ENCODE measurements at regions not wholly inside any gene's neighbourhood (a gene's known extent, or its start where the extent isn't known, plus 50 kb on each side); places are given as distances from the start of the nearest gene placed in this dataset.
A peak's percentile ranks its signal among the peaks of the same experiment; 100 is the strongest.
"Not testable (repeated sequence)": the region's sequence is repeated elsewhere in the genome, so short reads cannot be mapped to it uniquely, and the experiment has no call there.

GRCh38 chr14:95818581-95818980 is 58.1 kb upstream of the TUNAR start:
- no peak for DNase-seq

DNA sequence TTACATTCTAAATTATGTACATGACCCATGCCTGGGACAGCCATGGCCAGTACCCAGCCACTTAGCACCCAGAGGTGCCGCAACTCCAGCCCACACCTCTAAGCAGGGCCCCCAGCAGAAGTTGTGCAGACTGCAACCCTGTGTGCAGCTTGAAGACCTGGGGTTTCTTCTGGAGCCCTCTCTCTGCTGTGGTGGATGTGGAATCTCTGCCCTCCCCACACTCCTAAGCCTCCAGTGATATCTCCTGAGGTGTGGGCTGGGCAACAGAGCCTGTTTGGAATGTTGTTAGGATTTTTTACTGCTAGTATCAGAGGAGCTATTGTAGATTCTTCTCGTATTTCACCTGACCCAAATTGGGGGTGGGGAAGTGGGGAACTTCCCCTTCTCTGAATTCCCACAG is 59.4 kb upstream of the TUNAR start:
- no peak for DNase-seq

DNA sequence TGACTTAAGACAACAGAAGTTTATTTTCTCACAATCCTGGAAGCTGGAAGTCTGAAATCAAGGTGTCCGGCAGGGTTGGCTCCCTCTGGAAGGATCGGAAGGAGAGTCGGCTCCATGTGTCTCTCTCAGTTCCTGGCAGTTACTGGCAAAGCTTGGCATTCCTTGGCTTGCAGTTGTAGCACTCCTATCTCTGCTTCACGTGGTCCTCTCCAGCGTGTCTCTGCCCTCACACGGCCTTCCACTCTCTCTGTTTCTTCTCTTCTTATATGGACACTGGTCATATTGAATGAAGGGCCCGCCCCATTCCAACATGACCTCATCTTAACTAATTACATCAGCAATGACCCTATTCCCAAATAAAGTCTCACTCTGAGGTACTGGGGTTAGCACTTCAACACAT is 60.1 kb upstream of the TUNAR start:
- DNase-seq = no peak

- DNase-seq = no peak
Observed at GRCh38 chr14:95815226-95815690, 61.4 kb upstream of the TUNAR start.

DNA sequence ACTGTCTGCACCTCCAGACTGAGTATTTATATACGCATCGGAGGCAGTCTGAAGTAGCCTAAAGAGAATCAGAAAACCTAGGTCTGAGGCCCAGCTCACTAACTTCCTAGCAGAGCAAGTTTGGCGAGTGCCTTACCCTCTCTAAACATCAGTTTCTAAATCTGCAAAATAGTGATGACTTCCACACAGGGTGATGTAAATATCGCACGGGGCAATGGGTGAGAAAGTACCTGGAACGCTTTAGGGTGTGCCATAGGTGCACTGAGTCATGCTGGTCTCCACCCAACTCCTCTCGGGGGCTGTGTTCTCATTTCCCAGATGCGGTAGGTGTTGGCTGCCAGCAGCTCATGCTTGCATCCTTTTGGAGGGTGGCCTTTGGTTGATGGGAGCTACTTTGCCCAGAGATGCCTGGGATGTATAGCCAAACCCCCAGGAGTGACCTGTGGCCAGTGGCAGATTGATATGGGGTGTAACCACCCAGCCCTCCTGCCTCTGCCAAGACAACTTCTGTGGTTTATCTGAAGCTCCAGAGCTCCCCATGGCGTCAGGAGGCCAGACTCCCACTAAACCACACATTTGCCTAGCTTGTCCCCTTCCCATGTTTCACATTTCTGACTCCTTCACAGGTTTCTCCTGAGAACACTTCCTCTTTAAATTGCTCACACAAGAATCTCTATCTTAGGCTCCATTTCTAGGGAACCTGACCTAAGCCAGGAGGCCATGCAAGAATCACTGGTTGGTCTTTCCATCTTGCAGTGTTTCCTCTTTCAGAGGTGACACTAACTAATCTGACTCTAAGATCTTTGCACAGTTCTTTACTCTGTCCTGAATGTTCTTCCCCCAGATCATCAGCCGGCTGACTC is 62.0 kb upstream of the TUNAR start:
- DNase-seq = no peak

GRCh38 chr14:95811813-95812212 is 64.8 kb upstream of the TUNAR start:
- no peak for DNase-seq

DNA sequence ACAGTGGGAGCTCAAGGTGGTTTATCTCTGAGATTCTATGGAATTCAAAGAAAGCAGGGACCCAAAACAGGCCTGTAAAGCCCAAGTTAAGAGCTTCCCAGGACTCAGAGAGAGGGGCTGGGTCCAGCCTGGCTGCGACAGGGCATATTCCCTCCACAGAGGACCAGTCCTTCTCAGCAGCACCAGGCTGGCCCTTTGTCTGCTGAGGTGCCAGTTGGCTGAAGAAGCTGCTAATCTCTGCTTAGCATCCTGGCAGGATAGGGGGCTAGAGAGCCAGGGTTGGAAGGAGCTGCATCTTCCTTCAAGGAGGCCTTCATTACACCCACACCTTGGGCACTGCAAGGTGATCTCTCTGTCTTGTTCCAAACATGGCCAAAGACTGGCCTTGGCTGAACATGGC is 68.3 kb upstream of the TUNAR start:
- DNase-seq = no peak

GRCh38 chr14:95796788-95797187 is 79.8 kb upstream of the TUNAR start:
- no peak for DNase-seq

DNA sequence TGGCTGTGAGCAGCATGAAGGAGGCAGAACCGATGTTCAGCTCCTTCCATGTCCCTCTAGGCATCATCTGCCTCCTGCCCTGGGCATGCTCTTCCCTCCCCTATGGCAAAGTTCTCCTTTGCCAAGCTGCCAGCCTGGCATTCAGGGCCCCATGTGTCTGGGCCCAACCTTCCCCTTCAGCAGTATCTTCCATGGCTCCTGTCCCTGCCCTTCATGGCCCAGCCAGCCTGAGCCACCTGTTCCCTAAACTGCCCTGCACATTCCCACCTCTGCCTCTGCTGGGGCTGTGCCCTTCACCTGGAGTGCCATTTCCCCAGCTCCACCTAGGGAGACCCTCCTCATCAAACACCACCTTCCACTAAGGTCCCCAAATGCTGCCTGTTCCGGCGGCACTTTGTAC is 74.0 kb upstream of the TCL1A start:
- DNase-seq = no peak

- DNase-seq = no peak
Observed at GRCh38 chr14:95786566-95786965, 72.6 kb upstream of the TCL1A start.

GRCh38 chr14:95784137-95784536 is 70.2 kb upstream of the TCL1A start:
- peak; percentile 86 for DNase-seq

GRCh38 chr14:95776798-95777534 is 63.0 kb upstream of the TCL1A start:
- no peak for DNase-seq

DNA sequence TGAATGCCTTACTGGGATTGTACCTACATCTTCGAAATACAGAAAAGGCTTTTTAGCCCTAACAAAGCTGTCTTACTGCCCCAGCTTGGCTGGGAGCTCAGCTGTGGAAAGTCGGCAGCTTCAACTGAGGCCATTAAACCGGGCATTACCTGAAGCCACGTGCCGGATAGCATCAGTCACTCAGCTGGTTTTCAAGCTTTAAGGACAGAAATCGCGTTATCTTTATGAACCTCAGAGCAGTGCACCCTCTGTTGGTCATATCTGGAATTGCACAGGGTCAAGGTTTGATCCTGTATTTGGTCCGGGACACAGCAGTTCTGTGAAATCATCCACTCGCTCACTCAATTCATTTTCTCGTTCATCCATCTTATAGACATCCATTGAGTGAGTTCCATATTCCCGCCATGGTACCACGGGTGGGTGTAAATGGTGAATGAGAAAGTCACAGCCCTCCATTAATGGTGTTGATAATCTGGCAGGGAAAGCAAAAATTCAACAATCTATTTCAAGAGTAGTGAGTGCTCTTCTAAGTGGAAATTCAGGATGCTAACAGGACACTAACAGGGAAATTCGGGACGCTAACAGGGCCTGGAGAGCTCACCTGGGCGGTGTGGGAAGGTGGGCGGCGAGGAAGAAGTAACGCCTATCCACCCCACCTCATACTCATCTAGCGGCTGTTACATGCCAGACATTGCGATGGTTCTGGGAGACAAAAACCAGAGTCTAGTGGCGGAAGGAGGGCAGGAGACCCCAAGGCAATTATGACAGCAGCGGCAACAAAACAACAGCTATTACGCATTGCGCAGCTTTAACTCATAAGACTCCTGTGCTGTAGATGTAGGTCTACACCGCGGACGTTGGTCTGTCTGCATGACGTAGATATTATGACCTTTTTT is 60.6 kb upstream of the TCL1A start:
- peak; percentile 82 for DNase-seq

DNA sequence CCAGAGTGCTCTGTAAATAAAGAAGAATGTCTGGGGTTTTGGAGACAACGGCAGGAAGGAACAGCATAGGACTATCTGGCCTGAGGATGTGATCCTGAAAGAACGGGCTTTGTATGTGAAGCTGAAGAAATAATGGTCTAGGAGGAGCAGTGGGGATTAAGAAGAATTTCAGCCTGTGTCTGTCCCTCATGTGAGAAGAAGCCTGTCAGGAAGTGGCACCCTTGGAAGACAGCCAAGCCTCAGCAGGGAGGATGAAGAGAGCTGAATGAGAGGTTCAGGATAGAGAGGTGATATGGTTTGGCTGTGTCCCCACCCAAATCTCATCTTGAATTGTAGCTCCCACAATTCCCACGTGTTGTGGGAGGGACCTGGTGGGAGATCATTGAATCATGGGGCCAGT is 56.9 kb upstream of the TCL1A start:
- DNase-seq = no peak

GRCh38 chr14:95769976-95770375 is 56.1 kb upstream of the TCL1A start:
- peak; percentile 34 for DNase-seq

- not testable (repeated sequence) for DNase-seq
Observed at GRCh38 chr14:95769431-95769830, 55.5 kb upstream of the TCL1A start.

- peak; percentile 60 for DNase-seq
Observed at GRCh38 chr14:95765051-95765450, 51.1 kb upstream of the TCL1A start.

DNA sequence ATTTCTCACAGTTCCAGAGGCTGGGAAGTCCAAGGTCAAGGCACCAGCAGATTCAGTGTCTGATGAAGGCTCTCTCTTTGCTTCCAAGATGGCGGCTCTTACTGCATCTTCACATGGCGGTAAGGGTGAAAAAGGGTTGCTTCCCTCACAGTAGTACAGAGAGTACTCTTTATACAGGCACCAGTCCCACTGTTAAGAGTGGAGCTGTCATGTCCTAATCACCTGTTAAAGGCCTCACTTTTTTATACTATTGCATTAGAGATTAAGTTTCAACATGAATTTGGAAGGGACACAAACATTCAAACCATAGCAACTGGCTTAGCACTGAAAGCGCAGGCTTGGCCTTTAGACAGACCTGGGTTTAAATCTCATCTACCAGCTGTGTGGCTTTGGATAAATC is 50.0 kb upstream of the TCL1A start:
- no peak for DNase-seq
